RKO (cell line): ENCODE measurements at regions not wholly inside any gene's neighbourhood (a gene's known extent, or its start where the extent isn't known, plus 50 kb on each side); places are given as distances from the start of the nearest gene placed in this dataset.
A peak's percentile ranks its signal among the peaks of the same experiment; 100 is the strongest.

Source experiments
- DNase-seq: peaks from one replicate; pipeline ENCODE4 v3.0.0-alpha.2; 2016; ENCODE audit warnings: low spot score

GRCh38 chr13:92938486-92939020 is 288.1 kb upstream of the GPC6 start:
- no peak for DNase-seq

- no peak for DNase-seq
Observed at GRCh38 chr13:92941167-92941566, 285.4 kb upstream of the GPC6 start.

- no peak for DNase-seq
Observed at GRCh38 chr13:92947770-92948434, 278.7 kb upstream of the GPC6 start.

DNA sequence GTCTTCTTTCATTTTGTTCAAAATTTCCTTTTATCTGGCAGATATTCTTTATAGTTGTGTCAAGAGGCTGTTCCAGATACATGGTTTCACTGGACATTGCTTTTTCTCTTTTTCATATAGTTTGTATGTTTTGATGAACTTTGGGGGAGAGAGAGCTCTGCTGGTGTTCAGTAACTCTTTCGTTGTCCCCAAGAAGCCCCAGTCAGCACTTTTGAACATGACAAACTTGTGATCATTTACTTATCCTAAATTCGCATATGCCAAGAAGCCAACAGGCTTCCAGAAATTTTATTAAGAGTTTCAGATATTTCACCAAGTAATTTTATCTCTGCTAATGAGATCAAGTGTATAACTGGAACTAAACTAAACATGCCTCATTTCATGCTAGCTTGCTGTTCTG is 275.8 kb upstream of the GPC6 start:
- no peak for DNase-seq

DNA sequence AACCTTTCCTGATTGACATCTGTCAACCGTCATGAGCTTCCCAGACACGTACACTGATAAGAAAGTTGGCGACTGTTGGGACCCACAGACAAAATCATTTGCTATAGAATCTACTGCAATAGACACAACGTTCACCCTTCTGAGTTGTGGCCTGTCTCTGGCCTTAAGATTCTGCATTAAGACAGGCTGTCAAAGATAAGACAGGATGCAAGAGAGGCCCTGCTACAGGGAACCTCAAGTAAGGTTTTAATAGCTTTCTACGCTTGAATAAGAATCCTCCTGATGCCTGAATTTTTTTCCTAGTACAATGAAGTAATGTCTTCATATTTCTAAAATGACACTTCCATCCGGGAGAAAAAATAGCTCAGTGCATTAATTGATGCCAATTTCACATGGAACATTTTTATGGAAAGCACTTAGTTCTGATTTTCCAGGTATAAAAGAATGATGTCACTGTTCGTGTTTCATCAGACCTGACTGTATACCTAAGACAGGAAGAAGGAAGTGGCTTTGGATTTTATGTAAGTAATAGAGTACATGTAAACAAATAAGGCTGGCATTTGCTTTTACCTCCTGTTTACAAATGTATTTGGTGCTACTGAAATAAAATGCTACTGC is 275.2 kb upstream of the GPC6 start:
- no peak for DNase-seq

- DNase-seq = no peak
Observed at GRCh38 chr13:92952161-92952560, 274.4 kb upstream of the GPC6 start.

DNA sequence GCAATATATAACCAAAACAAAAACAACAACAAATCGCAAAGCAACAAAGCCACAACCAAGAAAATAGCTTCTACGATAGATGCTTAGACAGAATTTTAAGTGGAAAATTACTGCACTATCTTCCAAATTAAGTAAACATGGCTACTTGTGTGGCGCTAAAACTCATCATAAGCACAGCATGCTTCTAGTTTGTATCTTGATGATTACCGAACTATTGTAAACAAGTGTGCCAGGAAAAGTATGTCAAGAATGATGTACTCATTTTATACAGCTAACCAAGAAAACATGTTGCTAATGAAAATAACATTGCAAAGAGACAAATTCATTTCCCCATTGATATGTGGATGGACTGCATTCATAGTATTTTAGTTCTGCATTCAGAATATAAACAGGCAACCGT is 271.9 kb upstream of the GPC6 start:
- no peak for DNase-seq

DNA sequence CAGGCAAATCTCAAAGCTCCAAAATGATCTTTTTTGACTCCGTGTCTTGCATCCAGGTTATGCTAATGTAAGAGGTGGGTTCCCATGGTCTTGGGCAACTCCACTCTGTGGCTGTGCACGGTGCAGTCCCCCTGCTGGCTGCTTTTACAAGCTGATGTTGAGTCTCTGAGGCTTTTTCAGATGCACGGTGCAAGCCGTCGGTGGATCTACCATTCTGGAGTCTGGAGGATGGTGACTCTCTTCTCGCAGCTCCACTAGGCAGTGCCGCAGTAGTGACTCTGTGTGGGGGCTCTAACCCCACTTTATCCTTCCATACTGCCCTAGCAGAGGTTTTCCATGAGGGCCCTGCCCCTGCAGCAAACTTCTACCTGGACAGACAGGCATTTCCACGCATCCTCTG is 266.8 kb upstream of the GPC6 start:
- no peak for DNase-seq

GRCh38 chr13:92963029-92963428 is 263.6 kb upstream of the GPC6 start:
- no peak for DNase-seq

GRCh38 chr13:92966341-92966740 is 260.3 kb upstream of the GPC6 start:
- DNase-seq = no peak

DNA sequence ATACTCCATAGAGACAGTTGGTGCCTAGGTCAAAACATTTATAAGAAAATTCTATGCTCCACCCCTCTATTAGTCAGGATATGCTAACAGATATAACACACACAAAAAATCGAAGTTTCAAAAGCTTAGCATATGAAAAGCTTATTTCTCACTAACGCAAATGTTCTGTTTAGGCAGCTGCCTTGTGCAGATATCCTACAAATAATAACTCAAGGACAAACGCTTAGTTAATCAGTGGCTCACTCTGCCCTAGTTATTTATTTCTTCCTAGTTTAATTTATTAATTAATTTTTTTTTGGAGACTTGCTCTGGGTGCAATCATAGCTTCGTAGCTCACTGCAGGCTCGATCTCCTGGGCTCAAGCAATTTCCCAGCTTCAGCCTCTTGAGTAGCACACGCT is 259.7 kb upstream of the GPC6 start:
- no peak for DNase-seq

DNA sequence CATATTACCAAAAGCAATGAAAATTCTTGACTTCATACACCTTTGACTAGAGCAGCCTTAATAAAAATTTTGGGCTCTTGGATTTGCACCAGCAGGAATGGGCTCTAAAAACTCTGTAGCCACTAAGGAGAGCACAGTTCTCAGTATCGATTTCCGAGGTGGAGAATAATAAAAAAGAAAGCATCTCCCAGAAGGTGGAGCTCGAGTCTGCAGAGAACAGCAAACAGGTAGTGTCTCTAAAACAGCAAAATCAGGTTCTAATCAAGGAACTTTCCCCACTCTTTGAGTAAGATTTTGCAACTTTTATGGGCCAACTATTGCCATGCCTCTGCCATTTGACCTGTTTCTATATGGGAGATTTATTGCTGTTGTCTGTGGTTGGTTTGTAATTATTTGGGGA is 258.7 kb upstream of the GPC6 start:
- no peak for DNase-seq

DNA sequence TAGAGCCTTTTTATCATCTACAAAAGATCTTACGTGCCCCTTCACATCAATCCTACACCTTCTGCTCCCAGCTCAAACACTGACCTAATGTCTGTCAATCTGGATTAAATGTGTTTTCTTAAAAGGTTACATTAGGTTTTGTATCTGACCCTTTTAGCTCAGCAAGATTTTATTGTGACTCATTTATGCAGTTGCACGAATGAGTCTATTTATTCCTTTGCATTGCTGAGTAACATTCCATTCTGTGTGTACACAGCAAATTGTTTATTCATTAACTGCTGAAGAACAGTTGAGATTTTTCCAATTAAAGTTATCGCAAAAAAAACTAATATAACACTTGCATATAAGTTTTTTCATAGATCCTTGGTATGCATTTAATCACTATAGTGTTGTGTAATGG is 253.9 kb upstream of the GPC6 start:
- DNase-seq = no peak

- DNase-seq = no peak
Observed at GRCh38 chr13:92974905-92975429, 251.6 kb upstream of the GPC6 start.

GRCh38 chr13:92976657-92977056 is 249.9 kb upstream of the GPC6 start:
- no peak for DNase-seq

DNA sequence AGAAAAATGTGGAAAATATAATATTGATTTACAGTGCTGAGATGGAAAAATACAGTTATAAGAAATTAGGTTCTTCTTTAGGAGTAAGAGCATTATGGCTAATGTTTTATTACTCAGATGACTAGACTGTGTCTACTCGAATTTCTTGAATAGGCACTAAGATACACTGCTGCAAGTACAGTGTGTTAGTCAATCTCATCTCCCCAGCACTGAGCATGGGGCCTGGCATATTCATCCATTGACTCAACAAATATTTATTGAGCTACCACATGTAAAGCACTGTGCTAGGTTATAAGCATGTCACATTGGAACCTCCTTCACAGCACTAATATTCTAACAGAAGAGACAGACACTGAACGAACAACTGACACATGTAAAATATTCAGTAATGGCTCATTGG is 242.5 kb upstream of the GPC6 start:
- DNase-seq = no peak

- DNase-seq = no peak
Observed at GRCh38 chr13:92989301-92989700, 237.3 kb upstream of the GPC6 start.

DNA sequence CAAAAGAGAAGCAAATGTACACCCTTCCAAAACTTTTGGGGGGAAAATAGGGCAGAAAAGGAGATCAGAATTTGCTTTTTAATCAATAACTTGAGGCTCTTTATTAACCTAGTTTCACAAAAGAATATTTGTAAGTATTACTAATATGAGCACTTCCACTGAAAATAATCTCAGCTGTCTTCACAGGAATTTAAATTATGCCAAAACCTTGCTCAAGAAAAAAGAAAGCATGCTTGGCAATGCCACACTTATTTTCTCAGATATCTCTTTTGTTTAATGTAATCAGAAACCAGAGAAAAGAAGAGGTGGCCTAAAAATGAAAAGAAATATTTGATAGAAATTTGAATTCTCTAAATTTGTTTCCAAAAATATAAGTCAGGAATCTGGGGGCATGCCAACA is 234.9 kb upstream of the GPC6 start:
- DNase-seq = no peak

- peak; percentile 9 for DNase-seq
Observed at GRCh38 chr13:92994056-92994455, 232.6 kb upstream of the GPC6 start.

DNA sequence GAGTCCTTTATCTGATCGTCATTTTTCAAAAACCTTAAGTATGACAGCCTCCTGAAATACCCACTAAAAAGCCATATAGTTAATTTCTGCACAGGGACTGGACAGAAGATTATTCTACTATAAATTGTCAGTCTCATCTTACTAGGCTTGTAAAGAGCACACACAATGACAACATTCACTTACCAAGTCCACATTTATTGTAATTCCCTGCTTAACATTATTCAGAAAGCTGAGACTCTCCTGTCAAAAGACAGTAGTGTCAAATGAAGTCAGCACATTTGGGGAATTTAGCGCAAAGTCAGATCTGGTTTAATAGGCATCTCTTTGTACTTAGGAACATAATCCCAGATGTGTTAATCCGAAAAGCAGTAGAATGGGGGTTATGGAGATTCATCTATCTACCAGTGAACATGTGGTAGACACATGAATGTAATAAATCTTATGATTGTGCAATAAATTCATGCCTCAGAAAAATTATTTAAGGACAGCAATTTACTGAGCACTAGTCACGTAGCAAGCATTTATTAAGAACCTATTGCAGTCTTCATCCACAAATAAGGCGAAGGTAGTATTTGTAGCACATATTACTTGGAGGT is 224.6 kb upstream of the GPC6 start:
- no peak for DNase-seq

- no peak for DNase-seq
Observed at GRCh38 chr13:93003531-93003930, 223.1 kb upstream of the GPC6 start.

- no peak for DNase-seq
Observed at GRCh38 chr13:93004919-93005318, 221.7 kb upstream of the GPC6 start.

DNA sequence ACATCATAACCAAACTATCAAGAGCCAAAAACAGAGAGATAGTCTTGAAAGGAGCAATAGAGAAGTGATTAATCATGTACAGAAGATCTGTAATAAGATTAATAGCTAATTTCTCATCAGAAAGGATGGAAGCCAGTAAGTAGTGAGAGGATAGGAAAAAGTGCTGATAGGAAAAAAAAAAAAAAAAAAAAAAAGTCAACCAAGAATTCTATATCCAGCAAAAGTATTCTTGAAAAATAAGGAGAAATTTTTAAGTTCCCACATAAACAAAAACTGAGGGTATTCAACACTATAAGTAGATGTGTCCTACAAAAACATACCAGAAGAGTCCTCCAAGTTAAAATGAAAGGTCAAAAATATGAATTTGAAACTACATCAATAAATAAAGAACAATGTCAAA is 218.7 kb upstream of the GPC6 start:
- no peak for DNase-seq
